HG03103 (cell line): ENCODE measurements at regions not wholly inside any gene's neighbourhood (a gene's known extent, or its start where the extent isn't known, plus 50 kb on each side); places are given as distances from the start of the nearest gene placed in this dataset.
"Not testable (repeated sequence)": the region's sequence is repeated elsewhere in the genome, so short reads cannot be mapped to it uniquely, and the experiment has no call there.

ENCODE experiments used
- ATAC-seq: cut with Tn5 transposase; IDR thresholded peaks from one replicate; pipeline ENCODE4 v1.9.1; 2021; ENCODE audit warnings: low read depth; ENCODE audit not compliant: unreplicated experiment

DNA sequence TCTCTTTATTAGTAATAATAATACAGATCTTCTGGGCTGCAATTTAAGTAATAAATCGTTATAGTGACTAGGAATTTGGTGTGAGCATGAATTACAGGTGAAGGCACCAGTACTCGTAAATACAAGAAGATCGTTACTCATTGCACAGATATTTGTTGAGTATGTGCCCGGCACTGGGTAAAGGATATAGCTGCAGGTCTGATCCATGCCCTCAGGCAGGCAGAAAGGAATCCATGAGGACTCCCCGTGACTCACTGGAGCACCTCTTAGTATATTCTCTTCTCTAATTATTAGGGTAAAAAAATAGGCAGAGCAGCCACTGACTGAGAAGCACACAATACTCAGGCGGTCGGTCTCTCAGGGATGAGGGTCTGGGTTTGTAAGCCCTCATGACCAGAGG lies 868.3 kb downstream of the RAB28 start:
- ATAC-seq = no peak

- no peak for ATAC-seq
Measured at GRCh38 chr4:12612876-12613275, 871.3 kb downstream of the RAB28 start.

DNA sequence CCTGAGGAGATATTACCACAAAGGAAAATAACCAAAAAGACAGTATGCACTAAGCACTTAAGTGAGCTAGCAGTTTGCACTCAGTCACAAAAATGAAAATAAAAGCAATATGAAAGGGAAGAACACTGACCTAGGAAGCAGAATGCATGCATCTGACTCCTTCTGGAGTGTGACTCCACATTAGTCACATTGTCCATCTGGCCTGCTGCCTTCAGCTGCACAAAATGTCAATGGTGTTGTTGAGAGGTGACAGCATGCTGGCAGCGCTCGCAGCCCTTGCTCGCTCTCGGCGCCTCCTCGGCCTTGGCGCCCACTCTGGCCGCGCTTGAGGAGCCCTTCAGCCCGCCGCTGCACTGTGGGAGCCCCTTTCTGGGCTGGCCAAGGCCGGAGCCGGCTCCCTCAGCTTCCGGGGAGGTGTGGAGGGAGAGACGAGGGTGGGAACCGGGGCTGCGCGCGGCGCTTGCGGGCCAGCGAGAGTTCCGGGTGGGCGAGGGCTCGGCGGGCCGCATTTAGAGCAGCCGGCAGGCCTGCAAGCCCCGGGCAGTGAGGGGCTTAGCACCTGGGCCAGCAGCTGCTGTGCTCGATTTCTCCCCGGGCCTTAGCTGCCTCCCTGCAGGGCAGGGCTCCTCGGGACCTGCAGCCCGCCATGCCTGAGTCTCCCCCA lies 874.8 kb downstream of the RAB28 start:
- not testable (repeated sequence) for ATAC-seq

- ATAC-seq = no peak
Measured at GRCh38 chr4:12595986-12596385, 888.2 kb downstream of the RAB28 start.

DNA sequence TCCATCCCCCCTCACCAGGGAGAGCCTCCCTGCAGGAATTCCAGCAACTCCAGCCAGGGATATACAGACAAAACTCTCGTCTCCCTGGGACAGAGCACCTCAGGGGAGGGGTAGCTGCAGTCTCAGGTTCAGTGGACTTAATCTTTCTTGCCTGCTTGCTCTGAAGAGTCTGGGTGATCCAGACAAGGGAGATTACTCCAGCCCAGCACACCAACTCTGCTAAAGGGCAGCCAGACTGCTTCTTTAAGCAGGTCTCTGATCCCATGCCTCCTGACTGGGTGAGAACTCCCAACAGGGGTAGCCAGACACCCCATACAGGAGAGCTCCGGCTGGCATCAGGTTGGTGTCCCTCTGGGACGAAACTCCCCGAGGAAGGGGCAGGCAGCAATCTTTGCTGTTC lies 888.7 kb downstream of the RAB28 start:
- ATAC-seq = no peak

DNA sequence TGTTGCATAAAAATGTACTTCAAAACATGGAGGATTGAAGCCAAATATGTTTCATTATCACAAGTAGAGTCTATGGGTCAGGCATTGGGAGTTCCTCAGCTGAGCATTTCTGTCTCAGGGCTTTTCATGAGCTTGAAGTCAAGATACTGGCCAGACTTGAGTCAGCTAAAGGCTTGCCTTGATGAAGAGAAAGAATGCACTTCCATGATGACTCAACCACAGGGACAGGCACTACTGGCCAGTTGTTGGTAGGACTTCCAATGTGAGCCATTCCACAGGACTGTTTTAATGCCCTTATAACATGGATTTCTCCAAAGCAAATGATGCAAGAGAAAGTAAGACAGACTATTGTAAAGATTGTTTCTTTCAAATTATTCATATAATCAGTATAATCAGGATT lies 895.6 kb downstream of the RAB28 start:
- no peak for ATAC-seq

DNA sequence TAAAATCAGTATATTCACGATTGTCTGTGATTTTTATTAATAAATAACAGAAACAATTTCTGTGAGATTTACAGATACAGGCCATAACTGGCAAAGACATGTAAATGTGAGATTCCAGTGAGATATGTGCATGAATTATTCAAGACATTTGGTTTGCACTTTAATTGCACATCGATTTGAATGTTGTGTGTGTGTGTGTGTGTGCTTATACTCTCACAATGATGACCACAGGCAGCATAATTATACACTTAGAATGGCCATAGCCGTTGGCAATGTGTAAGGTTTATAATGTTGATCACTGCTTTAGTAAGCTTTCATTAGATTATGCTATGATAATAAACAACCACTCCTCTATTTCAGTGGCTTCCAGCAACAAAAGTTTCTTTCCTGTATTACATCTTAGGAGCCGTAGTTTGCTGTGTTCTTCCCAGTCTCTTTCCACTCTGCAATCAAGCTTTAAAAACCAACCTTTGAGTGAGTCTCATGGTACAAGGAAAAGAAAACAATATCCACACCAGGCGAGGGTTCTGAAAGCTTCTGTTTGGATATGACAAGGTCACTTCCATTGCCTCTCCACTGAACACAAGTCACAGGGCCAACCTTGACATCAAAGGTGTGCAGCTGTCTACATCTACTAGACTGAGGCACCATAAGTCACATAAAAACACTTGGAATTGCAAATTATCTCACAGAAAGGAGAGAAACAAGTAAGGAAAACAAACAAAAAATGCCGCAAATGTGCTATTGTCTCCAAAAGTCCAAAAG lies 897.7 kb downstream of the RAB28 start:
- ATAC-seq = no peak

GRCh38 chr4:12584116-12584875 lies 899.8 kb downstream of the RAB28 start:
- no peak for ATAC-seq

- no peak for ATAC-seq
Measured at GRCh38 chr4:12583275-12583674, 900.9 kb downstream of the RAB28 start.

GRCh38 chr4:12580787-12581186 lies 903.4 kb downstream of the RAB28 start:
- no peak for ATAC-seq

DNA sequence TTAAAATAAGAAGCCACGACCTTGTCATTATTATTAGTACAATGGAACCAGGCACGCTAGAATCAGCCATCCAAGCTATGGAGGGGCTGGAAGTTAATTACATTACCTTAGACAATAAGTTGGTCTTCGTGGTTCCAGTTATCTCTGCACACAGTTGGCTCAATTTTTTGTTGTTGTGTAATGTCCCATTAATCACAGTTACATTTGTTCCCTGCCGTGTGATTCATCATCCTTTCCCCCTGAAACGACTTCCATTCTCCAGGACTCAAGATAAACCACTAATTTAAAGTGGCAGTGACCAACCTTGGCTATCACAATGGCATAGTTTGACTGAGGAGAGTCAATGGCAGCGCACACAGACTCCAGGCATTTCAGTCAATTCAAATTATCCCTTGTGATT lies 905.0 kb downstream of the RAB28 start:
- no peak for ATAC-seq

GRCh38 chr4:12576409-12576808 lies 907.7 kb downstream of the RAB28 start:
- no peak for ATAC-seq

- no peak for ATAC-seq
Measured at GRCh38 chr4:12573716-12574115, 910.4 kb downstream of the RAB28 start.

DNA sequence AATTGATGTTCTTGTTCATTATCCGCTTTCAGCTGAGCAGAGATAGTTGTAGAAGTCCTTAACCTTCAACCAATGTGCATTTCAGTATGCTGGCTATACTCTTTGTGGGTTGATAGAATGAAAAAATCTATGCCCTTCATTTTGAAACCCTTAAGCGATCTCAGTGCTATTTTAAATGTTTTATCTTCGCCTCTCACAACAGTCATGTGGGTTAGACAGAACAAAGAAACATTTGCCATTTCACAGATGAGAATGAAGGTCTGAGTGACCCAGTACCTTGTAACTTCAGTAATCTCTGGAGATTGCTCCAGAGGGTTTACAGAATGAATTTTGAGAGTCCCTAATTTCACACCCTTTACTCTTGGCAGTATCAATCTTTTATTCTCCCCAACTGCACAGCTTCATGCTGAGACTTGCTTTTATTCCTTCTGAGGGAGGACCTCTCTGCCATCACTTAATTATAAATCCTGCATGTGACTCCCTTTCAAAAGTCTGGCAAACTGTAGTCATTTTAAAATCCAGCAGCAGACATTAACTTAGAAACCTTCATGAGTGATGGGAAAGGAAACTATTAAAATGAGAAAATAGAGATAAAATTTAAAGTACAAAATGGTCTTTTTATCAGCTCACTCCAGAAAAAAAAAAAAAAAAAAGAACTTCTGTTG lies 921.5 kb downstream of the RAB28 start:
- ATAC-seq = no peak

DNA sequence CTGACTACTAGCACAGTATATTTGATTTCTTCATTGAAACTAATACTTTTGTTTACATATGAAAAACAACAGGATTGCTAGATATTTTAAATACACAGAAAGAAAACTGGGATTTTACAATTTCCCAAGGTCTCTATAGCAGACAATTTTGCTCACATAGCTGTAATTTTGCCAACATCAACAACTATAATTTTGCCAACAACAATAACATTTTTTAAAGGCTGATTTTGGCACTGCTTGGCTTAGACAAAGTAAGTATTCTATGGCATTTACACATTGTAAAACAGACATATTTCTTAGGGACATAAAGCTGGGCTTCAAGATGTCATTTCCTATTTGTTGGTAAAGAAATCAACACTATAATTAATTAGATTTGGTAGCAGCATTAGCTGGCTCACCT lies 922.1 kb downstream of the RAB28 start:
- ATAC-seq = no peak

DNA sequence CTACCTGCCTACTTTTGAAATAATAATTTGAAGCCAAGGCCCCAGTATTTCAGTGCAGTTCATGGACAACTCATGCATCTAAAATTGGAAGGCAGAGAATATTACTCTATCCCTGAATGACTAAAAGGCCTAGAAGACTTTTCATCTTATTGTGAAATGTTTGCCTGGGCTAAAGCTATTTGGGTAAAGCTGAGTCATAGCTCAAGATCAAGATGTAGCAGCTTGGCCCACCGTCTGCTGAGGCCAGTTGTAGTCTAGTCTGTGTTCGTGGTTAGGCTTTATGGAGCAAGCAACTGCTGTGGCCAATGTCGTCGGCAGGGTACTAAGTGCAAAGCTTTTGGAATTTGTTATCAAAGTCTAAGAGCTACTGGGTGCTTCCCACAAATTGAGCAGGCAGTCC lies 929.1 kb downstream of the RAB28 start:
- no peak for ATAC-seq

DNA sequence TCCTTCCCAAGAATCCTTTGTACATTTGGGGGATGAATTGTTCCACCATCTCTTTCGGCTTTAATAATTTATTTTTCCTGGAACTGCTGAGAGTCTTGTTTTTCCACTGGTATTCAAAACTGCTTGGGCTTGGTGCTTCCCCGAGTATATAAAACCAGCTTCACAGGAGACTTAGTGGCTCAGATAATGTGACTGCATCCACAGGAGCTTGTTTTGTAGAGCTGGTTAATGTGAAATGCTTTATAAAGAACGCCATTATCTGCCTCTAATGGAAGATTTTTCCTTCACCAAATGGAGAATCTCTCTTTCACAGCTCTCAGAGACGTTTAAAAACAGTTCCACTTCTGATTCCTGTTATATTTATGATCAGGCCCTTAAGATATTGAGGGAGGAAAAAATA lies 935.5 kb downstream of the RAB28 start:
- ATAC-seq = no peak

DNA sequence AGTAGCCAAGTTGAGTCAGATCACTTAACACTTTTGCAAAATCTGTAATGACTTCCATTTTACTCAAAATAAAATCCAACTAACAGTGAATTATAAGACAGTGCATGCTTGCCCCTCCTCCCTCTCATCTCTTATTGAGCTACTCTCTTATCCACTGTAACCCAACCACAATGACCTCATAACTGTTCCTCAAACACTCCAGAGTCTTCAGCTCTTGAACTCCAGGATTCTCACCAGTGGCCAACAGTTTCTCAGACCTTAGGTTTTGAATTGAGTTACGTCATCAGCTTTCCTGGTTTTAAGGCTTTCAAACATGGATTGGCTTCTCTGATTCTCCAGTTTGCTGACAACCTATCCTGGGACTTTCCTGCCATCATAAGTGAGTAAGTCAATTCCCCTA lies 938.3 kb downstream of the RAB28 start:
- ATAC-seq = no peak

GRCh38 chr4:12538162-12538561 lies 946.0 kb downstream of the RAB28 start:
- no peak for ATAC-seq

GRCh38 chr4:12534684-12535083 lies 949.5 kb downstream of the RAB28 start:
- no peak for ATAC-seq

DNA sequence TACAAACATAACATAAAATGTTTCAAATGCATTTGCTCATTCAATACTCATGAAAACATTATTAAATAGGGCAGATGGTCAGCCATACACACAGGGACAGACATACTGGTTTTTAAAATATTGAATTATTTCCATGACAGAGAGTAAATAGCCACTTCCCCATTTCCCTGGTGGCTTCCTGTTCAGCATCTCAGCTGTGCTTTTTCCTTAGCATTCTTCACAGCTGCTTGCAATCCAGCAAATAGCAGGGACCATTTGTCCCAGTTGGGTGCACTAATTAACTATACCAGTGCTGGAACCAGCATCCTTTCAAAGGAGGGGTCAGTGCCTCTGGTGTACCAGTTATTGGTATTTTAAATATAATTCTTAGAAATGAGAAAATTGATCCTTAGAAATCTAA lies 964.7 kb downstream of the RAB28 start:
- no peak for ATAC-seq
